ENCODE measurements at regions not wholly inside any gene's neighbourhood (a gene's known extent, or its start where the extent isn't known, plus 50 kb on each side); places are given as distances from the start of the nearest gene placed in this dataset.

- no peak for TF ChIP-seq REST (IDR thresholded peaks at IDR 0.05; ENCODE audit: low read depth)
- TF ChIP-seq FOXM1 (IDR thresholded peaks at IDR 0.05; ENCODE audit: borderline replicate concordance, low read depth): no peak
- no peak for TF ChIP-seq ZBTB7A (IDR thresholded peaks at IDR 0.05; ENCODE audit: low read depth)
- no peak for TF ChIP-seq YY1 (IDR thresholded peaks at IDR 0.05; ENCODE audit: low read depth)
- no peak for TF ChIP-seq RAD21 (IDR thresholded peaks at IDR 0.05; ENCODE audit: low read depth)
- no peak for TF ChIP-seq TAF1 (IDR thresholded peaks at IDR 0.05; ENCODE audit: low read depth)
Observed at GRCh38 chr5:52660621-52661020, 127.1 kb upstream of the ITGA1 start.

Measured in Ishikawa (cell line).